ENCODE measurements at regions not wholly inside any gene's neighbourhood (a gene's known extent, or its start where the extent isn't known, plus 50 kb on each side); places are given as distances from the start of the nearest gene placed in this dataset.
"Not testable (repeated sequence)": the region's sequence is repeated elsewhere in the genome, so short reads cannot be mapped to it uniquely, and the experiment has no call there.

- TF ChIP-seq REST (IDR thresholded peaks at IDR 0.05; ENCODE audit: insufficient read depth in 1 of 2, low read depth in 2 of 2, low read length in 1 of 2) = no peak
- no peak for TF ChIP-seq SIN3A (IDR thresholded peaks at IDR 0.05; ENCODE audit: borderline replicate concordance, insufficient read depth, low read depth, low read length)
- no peak for TF ChIP-seq CTCF (IDR thresholded peaks at IDR 0.05)
- TF ChIP-seq POLR2AphosphoS5 (IDR thresholded peaks at IDR 0.05; ENCODE audit: low read depth, low read length) = no peak
- no peak for TF ChIP-seq TCF7L2 (IDR thresholded peaks at IDR 0.05; ENCODE audit: low read depth, low read length)
- Histone ChIP-seq H3K36me3 (ENCODE audit: control insufficient read depth, insufficient read depth, low read length) (no peaks in the 10 kb centered on the region), H3K4me1 (ENCODE audit: control insufficient read depth, insufficient read depth, low read length) (no peaks in the 10 kb centered on the region), H3K9me3 (ENCODE audit: control insufficient read depth, insufficient read depth, low read depth, low read length) (no peaks in the 10 kb centered on the region), H3K27me3 (ENCODE audit: control insufficient read depth, insufficient read depth, low read length) (peaks cover 6% of the 10 kb centered on the region; the same call in 1 of the 2 replicates), H3K4me3 (ENCODE audit: low read depth in 2 of 2, low read length in 2 of 2) (no peak overlapping the region), H3K27ac (ENCODE audit: low read length) (no peak overlapping the region)
- no peak for ATAC-seq
- POLR2A ChIA-PET = no interaction called here
- BruUV-seq (replicated peaks) = no TSS peak
- CTCF ChIA-PET = no interaction called here
- in situ Hi-C loops (cut with HindIII; ENCODE audit: low pct_unique_long_range_greater_than_20kb, low sequenced_read_pairs) = no loop called here
- no peak for DNase-seq (ENCODE audit: low read depth, low spot score)
- intact Hi-C loops (cut with micrococcal nuclease; ENCODE audit: unreplicated experiment) = no loop called here
These were observed 128.8 kb downstream of the RASSF10 start for GRCh38 chr11:13137844-13138301.

GRCh38 chr11:13139085-13139484 lies 130.0 kb downstream of the RASSF10 start:
- POLR2A ChIA-PET; intact Hi-C loops (cut with micrococcal nuclease; ENCODE audit: unreplicated experiment): not testable (repeated sequence)

GRCh38 chr11:13140028-13140870 lies 131.1 kb downstream of the RASSF10 start:
- no peaks in the 10 kb centered on the region for H3K4me1 ChIP-seq (ENCODE audit: control insufficient read depth, insufficient read depth, low read length)
- ChIA-PET CTCF (no interaction called here), POLR2A (no interaction called here)
- H3K9me3 ChIP-seq (ENCODE audit: control insufficient read depth, insufficient read depth, low read depth, low read length) = no peaks in the 10 kb centered on the region
- in situ Hi-C loops (cut with HindIII; ENCODE audit: low pct_unique_long_range_greater_than_20kb, low sequenced_read_pairs) = no loop called here
- no peak overlapping the region for H3K4me3 ChIP-seq (ENCODE audit: low read depth in 2 of 2, low read length in 2 of 2)
- ATAC-seq (no peak), DNase-seq (ENCODE audit: low read depth, low spot score) (no peak)
- TF ChIP-seq POLR2AphosphoS5 (IDR thresholded peaks at IDR 0.05; ENCODE audit: low read depth, low read length) = no peak
- TF ChIP-seq SIN3A (IDR thresholded peaks at IDR 0.05; ENCODE audit: borderline replicate concordance, insufficient read depth, low read depth, low read length) = no peak
- no peak for TF ChIP-seq TCF7L2 (IDR thresholded peaks at IDR 0.05; ENCODE audit: low read depth, low read length)
- TF ChIP-seq REST (IDR thresholded peaks at IDR 0.05; ENCODE audit: insufficient read depth in 1 of 2, low read depth in 2 of 2, low read length in 1 of 2) = no peak
- no peaks in the 10 kb centered on the region; the same call in 1 of the 2 replicates for H3K27me3 ChIP-seq (ENCODE audit: control insufficient read depth, insufficient read depth, low read length)
- no TSS peak for BruUV-seq (replicated peaks)
- no peaks in the 10 kb centered on the region for H3K36me3 ChIP-seq (ENCODE audit: control insufficient read depth, insufficient read depth, low read length)
- intact Hi-C loops (cut with micrococcal nuclease; ENCODE audit: unreplicated experiment) = no loop called here
- H3K27ac ChIP-seq (ENCODE audit: low read length) = no peak overlapping the region

More at GRCh38 chr11:13139085-13139484, 130.0 kb downstream of the RASSF10 start:
- ATAC-seq; H3K36me3 ChIP-seq (ENCODE audit: control insufficient read depth, insufficient read depth, low read length); H3K27me3 ChIP-seq (ENCODE audit: control insufficient read depth, insufficient read depth, low read length); H3K9me3 ChIP-seq (ENCODE audit: control insufficient read depth, insufficient read depth, low read depth, low read length); H3K4me1 ChIP-seq (ENCODE audit: control insufficient read depth, insufficient read depth, low read length); DNase-seq (ENCODE audit: low read depth, low spot score); H3K4me3 ChIP-seq (ENCODE audit: low read depth in 2 of 2, low read length in 2 of 2); CTCF ChIA-PET; in situ Hi-C loops (cut with HindIII; ENCODE audit: low pct_unique_long_range_greater_than_20kb, low sequenced_read_pairs); H3K27ac ChIP-seq (ENCODE audit: low read length); BruUV-seq (replicated peaks): not testable (repeated sequence)

Data from Panc1 (cell line).